DMS153 treated with DMSO at 0.1 percent for 48 hours (cell line): ENCODE measurements at regions not wholly inside any gene's neighbourhood (a gene's known extent, or its start where the extent isn't known, plus 50 kb on each side); places are given as distances from the start of the nearest gene placed in this dataset.

Experiments
- DNase-seq: peaks from one replicate; lab custom pipeline; 2025; ENCODE audit not compliant: unreplicated experiment; lab: John Stamatoyannopoulos, UW

- no peak for DNase-seq
Measured at GRCh38 chr16:55214974-55215494, 109.0 kb upstream of the IRX6 start.

- DNase-seq, result no peak
Measured at GRCh38 chr16:55217392-55217791, 106.6 kb upstream of the IRX6 start.

- DNase-seq, result no peak
Measured at GRCh38 chr16:55221836-55222235, 102.2 kb upstream of the IRX6 start.

- DNase-seq, result no peak
Measured at GRCh38 chr16:55222486-55222885, 101.5 kb upstream of the IRX6 start.

GRCh38 chr16:55225972-55226542 is 97.9 kb upstream of the IRX6 start:
- no peak for DNase-seq

GRCh38 chr16:55232822-55233221 is 91.2 kb upstream of the IRX6 start:
- no peak for DNase-seq

- no peak for DNase-seq
Measured at GRCh38 chr16:55233464-55233863, 90.5 kb upstream of the IRX6 start.

GRCh38 chr16:55236655-55237054 is 87.3 kb upstream of the IRX6 start:
- no peak for DNase-seq

- no peak for DNase-seq
Measured at GRCh38 chr16:55239723-55240122, 84.3 kb upstream of the IRX6 start.

GRCh38 chr16:55240888-55241287 is 83.1 kb upstream of the IRX6 start:
- no peak for DNase-seq

GRCh38 chr16:55242667-55243066 is 81.3 kb upstream of the IRX6 start:
- no peak for DNase-seq

GRCh38 chr16:55248058-55248457 is 75.9 kb upstream of the IRX6 start:
- DNase-seq, result no peak

- no peak for DNase-seq
Measured at GRCh38 chr16:55248494-55248893, 75.5 kb upstream of the IRX6 start.

GRCh38 chr16:55249361-55249760 is 74.6 kb upstream of the IRX6 start:
- DNase-seq, result no peak

GRCh38 chr16:55249936-55250335 is 74.1 kb upstream of the IRX6 start:
- no peak for DNase-seq

GRCh38 chr16:55250701-55251100 is 73.3 kb upstream of the IRX6 start:
- DNase-seq, result no peak

- DNase-seq, result no peak
Measured at GRCh38 chr16:55251151-55251550, 72.9 kb upstream of the IRX6 start.

- DNase-seq, result no peak
Measured at GRCh38 chr16:55252577-55252976, 71.4 kb upstream of the IRX6 start.

GRCh38 chr16:55253987-55254386 is 70.0 kb upstream of the IRX6 start:
- no peak for DNase-seq

- no peak for DNase-seq
Measured at GRCh38 chr16:55255733-55256282, 68.2 kb upstream of the IRX6 start.

- DNase-seq, result no peak
Measured at GRCh38 chr16:55256412-55257016, 67.5 kb upstream of the IRX6 start.

- DNase-seq, result no peak
Measured at GRCh38 chr16:55257966-55258613, 65.9 kb upstream of the IRX6 start.
